HG03565 (cell line): ENCODE measurements at regions not wholly inside any gene's neighbourhood (a gene's known extent, or its start where the extent isn't known, plus 50 kb on each side); places are given as distances from the start of the nearest gene placed in this dataset.

ENCODE experiments used
- ATAC-seq: cut with Tn5 transposase; IDR thresholded peaks from one replicate; pipeline ENCODE4 v1.9.1; 2021; ENCODE audit warnings: mild to moderate bottlenecking, moderate library complexity; ENCODE audit not compliant: unreplicated experiment

- ATAC-seq = no peak
Measured at GRCh38 chr4:180153587-180153986, 2089.6 kb upstream of the TENM3 start.

- ATAC-seq = peak; percentile 48
Measured at GRCh38 chr4:180156684-180157083, 2086.5 kb upstream of the TENM3 start.

- ATAC-seq = no peak
Measured at GRCh38 chr4:180160195-180160983, 2082.8 kb upstream of the TENM3 start.

GRCh38 chr4:180164799-180165198 is 2078.4 kb upstream of the TENM3 start:
- no peak for ATAC-seq

- ATAC-seq = no peak
Measured at GRCh38 chr4:180169394-180169793, 2073.8 kb upstream of the TENM3 start.

- ATAC-seq = no peak
Measured at GRCh38 chr4:180169966-180170365, 2073.2 kb upstream of the TENM3 start.

- no peak for ATAC-seq
Measured at GRCh38 chr4:180179146-180179545, 2064.1 kb upstream of the TENM3 start.

GRCh38 chr4:180189666-180190065 is 2053.5 kb upstream of the TENM3 start:
- no peak for ATAC-seq

- ATAC-seq = peak; percentile 78
Measured at GRCh38 chr4:180190382-180190781, 2052.8 kb upstream of the TENM3 start.

GRCh38 chr4:180197471-180197870 is 2045.7 kb upstream of the TENM3 start:
- ATAC-seq = no peak

GRCh38 chr4:180203349-180203748 is 2039.9 kb upstream of the TENM3 start:
- ATAC-seq = peak; percentile 67

GRCh38 chr4:180205276-180205675 is 2037.9 kb upstream of the TENM3 start:
- ATAC-seq = no peak

GRCh38 chr4:180207921-180208320 is 2035.3 kb upstream of the TENM3 start:
- ATAC-seq = no peak

GRCh38 chr4:180217070-180217469 is 2026.1 kb upstream of the TENM3 start:
- no peak for ATAC-seq

- ATAC-seq = no peak
Measured at GRCh38 chr4:180219080-180219479, 2024.1 kb upstream of the TENM3 start.

GRCh38 chr4:180225977-180226376 is 2017.2 kb upstream of the TENM3 start:
- no peak for ATAC-seq

GRCh38 chr4:180234730-180235129 is 2008.5 kb upstream of the TENM3 start:
- no peak for ATAC-seq

GRCh38 chr4:180240670-180241069 is 2002.5 kb upstream of the TENM3 start:
- ATAC-seq = no peak

GRCh38 chr4:180253419-180253818 is 1989.8 kb upstream of the TENM3 start:
- ATAC-seq = no peak

- ATAC-seq = no peak
Measured at GRCh38 chr4:180261346-180261745, 1981.9 kb upstream of the TENM3 start.

GRCh38 chr4:180280076-180280475 is 1963.1 kb upstream of the TENM3 start:
- peak; percentile 45 for ATAC-seq

- no peak for ATAC-seq
Measured at GRCh38 chr4:180280726-180281297, 1962.4 kb upstream of the TENM3 start.

- no peak for ATAC-seq
Measured at GRCh38 chr4:180281724-180282123, 1961.5 kb upstream of the TENM3 start.
